HAP-1 (cell line): ENCODE measurements at regions not wholly inside any gene's neighbourhood (a gene's known extent, or its start where the extent isn't known, plus 50 kb on each side); places are given as distances from the start of the nearest gene placed in this dataset.
"Not testable (repeated sequence)": the region's sequence is repeated elsewhere in the genome, so short reads cannot be mapped to it uniquely, and the experiment has no call there.

Source experiments
- DNase-seq, 2 experiments: peaks; one replicate each; pipeline ENCODE4 v3.0.0-alpha.2; 2016 to 2020; ENCODE audit warnings: low spot score in 2 of 2
- H3K27me3 ChIP-seq: fragments of 250-450 bp; sonication (Bioruptor Pico); 2 replicates; pipeline ENCODE4 v1.5.1; 2020; ENCODE audit warnings: low read depth, mild to moderate bottlenecking, moderate library complexity
- H3K36me3 ChIP-seq: fragments of 250-450 bp; sonication (Bioruptor Pico); replicated peaks from 2 replicates; pipeline ENCODE4 v1.5.1; 2020; ENCODE audit warnings: mild to moderate bottlenecking
- H3K4me1 ChIP-seq: fragments of 250-450 bp; sonication (Bioruptor Pico); 2 replicates; pipeline ENCODE4 v1.5.1; 2020; ENCODE audit warnings: mild to moderate bottlenecking
- H3K4me3 ChIP-seq: fragments of 250-450 bp; sonication (Bioruptor Pico); 2 replicates; pipeline ENCODE4 v1.5.1; 2020; ENCODE audit warnings: mild to moderate bottlenecking, moderate library complexity
- H3K9me3 ChIP-seq: fragments of 250-450 bp; sonication (Bioruptor Pico); 2 replicates; pipeline ENCODE4 v1.5.1; 2020; ENCODE audit warnings: mild to moderate bottlenecking, moderate library complexity
- in situ Hi-C: fragments of 300-500 bp; cut with MboI; formaldehyde crosslinking; loops from 3 replicates; pipeline ENCODE4 v1.14.3; 2020; ENCODE audit warnings: low sequenced_read_pairs, inconsistent platforms, mixed read lengths

DNA sequence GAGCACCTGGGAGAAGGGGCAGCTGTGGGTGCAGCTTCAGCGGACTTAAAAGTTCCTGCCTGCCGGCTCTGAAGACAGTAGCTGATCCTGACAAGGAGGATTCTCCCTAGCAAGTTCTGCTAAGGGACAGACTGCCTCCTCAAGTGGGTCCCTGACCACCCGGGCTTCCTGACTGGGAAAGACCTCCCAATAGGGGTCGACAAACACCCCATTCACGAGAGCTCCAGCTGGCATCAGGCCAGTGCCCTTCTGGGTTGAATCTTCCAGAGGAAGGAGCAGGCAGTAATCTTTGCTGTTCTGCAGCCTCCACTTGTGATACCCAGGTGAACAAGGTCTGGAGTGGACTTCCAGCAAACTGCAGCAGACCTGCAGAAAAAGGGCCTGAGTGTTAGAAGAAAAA is 632.9 kb downstream of the CCDC85A start:
- Histone ChIP-seq H3K27me3 (no peaks in the 10 kb centered on the region), H3K4me3 (no peak overlapping the region), H3K36me3 (no peaks in the 10 kb centered on the region), H3K4me1 (no peaks in the 10 kb centered on the region), H3K9me3 (no peaks in the 10 kb centered on the region)
- no peak for DNase-seq
- in situ Hi-C loops: no loop called here

DNA sequence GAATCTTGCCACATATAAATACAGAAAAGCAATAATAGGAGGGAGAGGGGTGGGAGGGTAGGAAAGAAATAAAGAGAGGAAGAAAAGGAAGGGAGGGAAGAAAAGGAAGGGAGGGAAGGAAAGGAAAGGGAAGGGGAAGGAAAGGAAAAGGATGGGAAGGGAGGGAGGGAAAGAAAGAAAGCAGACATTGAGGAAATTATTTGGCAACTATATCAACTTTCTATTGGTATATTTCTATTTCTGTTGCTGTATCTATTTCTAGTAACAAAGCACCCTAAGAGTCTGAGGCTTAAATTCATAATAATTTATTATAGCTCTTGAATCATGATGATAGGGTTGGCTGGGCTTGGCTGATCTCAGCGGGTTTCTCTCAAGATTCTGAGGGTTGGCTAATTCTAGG is 648.0 kb downstream of the CCDC85A start:
- H3K9me3 ChIP-seq: no peaks in the 10 kb centered on the region
- H3K4me1 ChIP-seq: no peaks in the 10 kb centered on the region
- no peak for DNase-seq
- no peaks in the 10 kb centered on the region for H3K36me3 ChIP-seq
- in situ Hi-C loops: no loop called here
- no peaks in the 10 kb centered on the region for H3K27me3 ChIP-seq
- H3K4me3 ChIP-seq: no peak overlapping the region

DNA sequence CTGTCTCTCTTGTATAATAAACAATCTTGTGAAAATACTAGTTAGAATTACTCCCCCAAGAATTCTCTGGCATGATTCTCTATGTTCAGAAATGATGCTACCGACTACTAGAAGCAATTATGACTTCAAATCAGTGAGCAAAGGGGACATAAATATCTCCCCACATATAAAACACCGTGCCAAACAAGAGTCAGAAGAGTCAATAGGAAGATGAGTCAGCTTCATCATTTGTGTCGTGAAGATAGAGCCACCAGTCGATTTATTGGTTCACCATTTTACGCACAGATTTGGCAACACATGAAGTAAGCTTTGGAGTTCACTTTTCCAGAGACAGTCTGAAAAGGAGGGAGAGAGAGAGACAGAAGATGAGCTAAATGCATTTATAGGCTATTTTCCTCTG is 650.9 kb downstream of the CCDC85A start:
- DNase-seq: no peak
- Histone ChIP-seq H3K4me1 (no peaks in the 10 kb centered on the region), H3K27me3 (no peaks in the 10 kb centered on the region), H3K36me3 (no peaks in the 10 kb centered on the region), H3K9me3 (no peaks in the 10 kb centered on the region), H3K4me3 (no peak overlapping the region)
- in situ Hi-C loops: no loop called here

DNA sequence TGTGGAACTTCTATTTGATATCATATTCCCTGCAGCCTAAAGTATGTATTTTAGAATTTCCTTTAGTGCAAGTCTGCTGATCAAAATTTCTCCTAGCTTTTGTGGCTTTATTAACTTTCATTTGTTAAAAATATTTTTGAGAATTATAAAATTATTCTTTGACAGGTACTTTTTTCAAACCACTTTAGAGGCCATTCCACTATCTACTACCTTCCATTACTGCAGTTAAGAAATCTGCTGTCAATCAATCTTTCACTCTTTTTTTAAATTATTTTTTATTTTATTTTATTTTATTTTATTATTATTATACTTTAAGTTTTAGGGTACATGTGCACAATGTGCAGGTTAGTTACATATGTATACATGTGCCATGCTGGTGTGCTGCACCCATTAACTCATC is 656.2 kb downstream of the CCDC85A start:
- H3K9me3 ChIP-seq, H3K36me3 ChIP-seq, H3K27me3 ChIP-seq, H3K4me3 ChIP-seq, H3K4me1 ChIP-seq, DNase-seq, in situ Hi-C loops: not testable (repeated sequence)

DNA sequence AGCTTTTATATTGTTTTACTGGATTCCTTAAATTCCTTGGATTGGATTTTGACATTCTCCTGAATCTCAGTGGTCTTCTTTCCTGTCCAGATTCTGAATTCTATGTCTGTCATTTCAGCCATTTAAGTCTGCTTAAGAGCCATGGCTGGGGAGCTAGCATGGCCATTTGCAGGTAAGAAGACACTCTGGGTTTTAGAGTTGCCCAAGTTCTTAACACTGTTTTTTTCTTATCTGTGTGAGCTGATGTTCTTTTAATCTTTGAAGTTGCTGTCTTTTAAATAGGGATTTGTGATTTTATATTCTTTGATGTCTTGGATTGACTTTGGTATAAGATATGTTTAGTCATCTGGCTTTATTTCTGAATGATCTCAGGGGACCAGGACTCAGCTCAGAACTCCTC is 677.2 kb downstream of the CCDC85A start:
- H3K4me3 ChIP-seq: no peak overlapping the region
- H3K4me1 ChIP-seq: no peaks in the 10 kb centered on the region
- no peaks in the 10 kb centered on the region for H3K36me3 ChIP-seq
- no peaks in the 10 kb centered on the region for H3K27me3 ChIP-seq
- H3K9me3 ChIP-seq: no peaks in the 10 kb centered on the region
- in situ Hi-C loops: no loop called here
- no peak for DNase-seq

DNA sequence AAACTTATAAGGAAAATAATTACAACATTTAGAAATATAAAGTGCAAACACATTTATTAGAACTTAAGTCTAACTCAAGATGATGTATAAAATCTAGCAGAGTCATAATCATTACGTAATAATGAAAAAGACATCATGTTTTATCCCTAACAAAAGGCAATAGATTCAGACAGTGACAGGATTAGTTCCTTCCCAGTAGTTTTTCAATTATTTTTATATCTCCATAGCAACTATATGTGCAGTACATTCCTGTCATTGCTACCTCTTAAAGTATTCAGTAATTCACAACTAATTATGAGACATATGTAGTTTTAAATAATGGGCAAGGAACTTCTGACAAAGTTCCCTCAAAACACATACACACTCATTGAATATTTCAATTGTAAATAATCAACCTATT is 687.9 kb downstream of the CCDC85A start:
- in situ Hi-C loops: no loop called here
- no peak overlapping the region for H3K4me3 ChIP-seq
- no peak for DNase-seq
- no peaks in the 10 kb centered on the region for H3K9me3 ChIP-seq
- H3K4me1 ChIP-seq: no peaks in the 10 kb centered on the region
- no peaks in the 10 kb centered on the region for H3K27me3 ChIP-seq
- no peaks in the 10 kb centered on the region for H3K36me3 ChIP-seq

DNA sequence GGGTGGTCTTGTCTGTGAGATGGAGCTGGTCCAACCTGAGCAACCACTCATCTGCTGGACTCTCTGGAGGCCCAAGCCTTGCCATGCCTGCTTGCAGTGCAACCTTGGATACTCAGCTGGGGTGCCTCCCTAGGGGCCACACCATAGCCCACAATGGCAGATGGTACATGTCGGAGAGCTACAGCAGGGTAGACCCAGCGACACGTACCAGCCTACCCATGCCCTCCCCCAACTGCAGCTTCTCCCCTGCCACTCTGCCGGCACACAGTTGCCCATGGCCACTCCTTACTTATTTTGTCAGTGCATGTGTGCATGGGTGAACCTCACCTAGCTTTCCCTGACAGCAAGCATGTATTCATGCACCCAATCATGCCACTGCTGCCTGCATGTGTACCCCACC is 690.9 kb downstream of the CCDC85A start:
- no peaks in the 10 kb centered on the region for H3K9me3 ChIP-seq
- DNase-seq: no peak
- no peak overlapping the region for H3K4me3 ChIP-seq
- H3K36me3 ChIP-seq: no peaks in the 10 kb centered on the region
- H3K4me1 ChIP-seq: no peaks in the 10 kb centered on the region
- in situ Hi-C loops: no loop called here
- no peaks in the 10 kb centered on the region for H3K27me3 ChIP-seq

DNA sequence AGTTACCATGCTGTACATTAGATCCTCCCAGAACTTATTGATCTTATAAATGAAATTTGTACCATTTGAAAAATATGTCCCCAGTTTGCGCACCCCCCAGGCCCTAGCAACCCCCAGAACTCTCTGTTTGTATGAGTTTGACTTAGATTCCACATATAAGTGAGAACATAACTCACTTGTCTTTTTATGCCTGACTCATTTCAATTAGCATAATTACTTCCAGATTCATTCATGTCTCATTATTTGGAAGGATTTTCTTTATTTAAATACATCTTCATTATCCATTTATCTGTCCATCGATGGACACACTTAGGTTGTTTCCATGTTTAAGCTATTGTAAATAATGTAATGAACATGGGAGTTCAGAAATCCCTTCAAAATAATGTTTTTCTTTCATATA is 705.9 kb downstream of the CCDC85A start:
- H3K4me3 ChIP-seq: no peak overlapping the region
- in situ Hi-C loops: no loop called here

DNA sequence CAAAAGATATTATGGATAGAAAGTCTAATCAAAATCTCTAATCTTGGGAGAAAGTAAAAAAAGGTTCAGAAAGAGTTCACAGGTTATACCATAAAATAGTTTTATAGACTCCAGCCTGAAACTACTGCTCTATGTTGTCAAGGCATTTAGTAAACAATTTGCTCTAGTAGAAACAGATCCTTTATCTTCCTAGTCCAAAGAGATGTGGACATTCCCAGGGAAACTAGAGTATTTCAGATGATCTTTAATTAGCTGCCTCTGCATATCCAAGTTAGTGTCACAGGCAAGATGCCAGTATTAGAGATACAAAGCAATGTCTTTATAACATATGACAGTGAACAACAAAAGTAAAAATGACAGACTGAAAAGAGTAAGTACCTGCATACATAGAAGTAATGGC is 708.6 kb downstream of the CCDC85A start:
- Histone ChIP-seq H3K36me3 (no peaks in the 10 kb centered on the region), H3K9me3 (no peaks in the 10 kb centered on the region), H3K4me1 (no peaks in the 10 kb centered on the region), H3K4me3 (no peak overlapping the region), H3K27me3 (no peaks in the 10 kb centered on the region)
- no peak for DNase-seq
- in situ Hi-C loops: no loop called here

More for the DNA sequence above, 705.9 kb downstream of the CCDC85A start:
- no peak for DNase-seq
- no peaks in the 10 kb centered on the region for H3K4me1 ChIP-seq
- no peaks in the 10 kb centered on the region for H3K36me3 ChIP-seq
- H3K9me3 ChIP-seq: no peaks in the 10 kb centered on the region
- no peaks in the 10 kb centered on the region for H3K27me3 ChIP-seq

DNA sequence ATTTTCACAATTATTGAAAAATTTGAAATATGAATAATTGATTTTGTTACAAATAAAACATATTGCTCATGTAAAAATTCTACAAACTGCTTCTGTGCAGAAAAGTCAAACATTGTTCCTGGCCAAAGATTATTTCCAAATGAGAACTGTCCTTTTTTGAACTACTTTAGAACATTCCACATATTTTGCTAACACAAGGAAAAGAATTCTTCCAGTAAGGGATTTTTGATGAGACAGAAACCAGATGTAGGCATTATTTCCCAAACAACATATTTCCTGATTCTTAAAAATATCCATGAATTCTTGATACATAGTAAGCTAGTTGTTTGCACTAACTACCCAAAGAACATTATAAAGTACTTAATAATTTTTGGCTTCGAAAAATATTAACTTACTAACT is 715.2 kb downstream of the CCDC85A start:
- in situ Hi-C loops: no loop called here
- no peak for DNase-seq
- Histone ChIP-seq H3K36me3 (no peaks in the 10 kb centered on the region), H3K4me1 (no peaks in the 10 kb centered on the region), H3K4me3 (no peak overlapping the region), H3K27me3 (no peaks in the 10 kb centered on the region), H3K9me3 (no peaks in the 10 kb centered on the region)

DNA sequence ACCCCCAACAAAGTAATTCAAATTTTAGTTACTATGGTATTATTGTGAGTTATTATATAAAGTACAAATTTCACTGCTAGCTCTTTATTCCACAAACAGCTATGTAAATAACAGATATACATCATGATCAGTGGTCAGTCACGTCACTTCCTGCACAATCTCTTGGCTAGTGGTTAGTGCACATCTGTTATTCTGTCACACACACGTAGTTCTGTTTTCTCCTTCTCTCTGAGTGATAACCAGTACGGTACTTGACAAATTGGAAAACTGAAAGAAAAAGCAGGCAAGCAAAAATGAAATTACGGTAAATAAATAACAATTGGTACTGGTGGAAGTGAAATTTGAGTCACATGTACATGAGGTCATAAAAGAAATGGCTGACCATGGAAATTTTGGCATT is 728.7 kb downstream of the CCDC85A start:
- H3K36me3 ChIP-seq: no peaks in the 10 kb centered on the region
- no peaks in the 10 kb centered on the region for H3K27me3 ChIP-seq
- in situ Hi-C loops: no loop called here
- no peak for DNase-seq
- no peaks in the 10 kb centered on the region for H3K4me1 ChIP-seq
- H3K9me3 ChIP-seq: no peaks in the 10 kb centered on the region
- H3K4me3 ChIP-seq: no peak overlapping the region

DNA sequence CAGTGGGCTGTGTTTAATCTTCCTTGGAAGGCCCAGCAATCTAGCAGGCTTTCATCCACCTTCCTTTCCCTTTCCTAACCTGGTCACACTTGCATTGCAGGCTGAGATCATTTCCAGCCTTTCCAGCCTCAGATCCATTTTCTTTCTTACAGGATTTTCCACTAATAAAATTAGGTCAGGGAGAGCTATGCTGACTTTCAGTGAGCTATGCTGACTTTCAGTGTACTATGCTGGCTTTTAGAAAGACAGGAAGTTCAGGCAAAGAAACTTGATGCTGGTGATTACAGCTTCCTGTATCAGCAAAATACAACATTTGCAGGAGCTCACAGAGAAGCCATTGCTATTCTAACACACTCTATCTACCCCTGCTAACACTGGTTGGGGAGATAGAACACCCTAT is 735.0 kb downstream of the CCDC85A start:
- in situ Hi-C loops: no loop called here
- Histone ChIP-seq H3K9me3 (no peaks in the 10 kb centered on the region), H3K4me1 (no peaks in the 10 kb centered on the region), H3K4me3 (no peak overlapping the region), H3K36me3 (no peaks in the 10 kb centered on the region), H3K27me3 (no peaks in the 10 kb centered on the region)
- DNase-seq: no peak

DNA sequence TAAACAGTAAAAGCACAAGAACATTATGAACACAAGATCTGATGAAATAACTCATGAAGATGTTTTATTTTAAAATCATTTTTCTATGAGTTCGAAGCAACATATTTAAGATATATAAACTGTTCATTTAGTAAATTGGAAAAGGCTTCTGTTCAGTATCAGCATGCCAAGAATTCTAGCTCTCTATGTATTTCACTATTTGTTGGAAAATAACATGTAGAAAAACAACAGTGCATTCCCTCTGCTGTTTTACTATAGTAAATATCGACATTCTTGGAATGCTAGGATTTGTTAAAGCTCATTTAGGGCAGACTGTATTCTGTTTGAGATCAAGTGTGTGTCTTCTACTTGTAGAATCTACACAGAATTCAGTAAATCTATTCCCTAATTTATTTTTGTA is 750.2 kb downstream of the CCDC85A start:
- Histone ChIP-seq H3K27me3 (no peaks in the 10 kb centered on the region), H3K4me3 (no peak overlapping the region)
- in situ Hi-C loops: no loop called here

DNA sequence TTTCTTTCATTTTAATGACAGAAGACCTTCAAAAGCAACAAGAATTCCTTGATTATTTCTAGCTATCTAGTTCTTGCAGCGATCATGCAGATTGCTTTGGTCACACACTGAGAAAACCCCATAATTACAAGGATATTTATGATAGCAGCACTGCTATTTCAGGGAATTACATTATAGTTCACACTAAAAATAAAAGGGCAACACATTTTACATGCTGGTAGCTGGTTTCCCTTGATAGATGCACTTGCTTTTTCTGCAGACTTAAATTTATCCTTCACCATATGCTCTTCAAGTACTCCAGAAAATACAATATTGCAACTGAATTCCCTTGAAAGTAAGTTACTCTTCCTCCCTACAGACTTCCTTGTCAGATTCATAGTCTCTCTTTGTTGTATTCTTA is 751.1 kb downstream of the CCDC85A start:
- H3K4me3 ChIP-seq: no peak overlapping the region
- H3K4me1 ChIP-seq: no peaks in the 10 kb centered on the region
- no peak for DNase-seq
- in situ Hi-C loops: no loop called here
- H3K36me3 ChIP-seq: no peaks in the 10 kb centered on the region
- H3K9me3 ChIP-seq: no peaks in the 10 kb centered on the region
- H3K27me3 ChIP-seq: no peaks in the 10 kb centered on the region

More for the DNA sequence above, 750.2 kb downstream of the CCDC85A start:
- no peaks in the 10 kb centered on the region for H3K36me3 ChIP-seq
- no peak for DNase-seq
- H3K9me3 ChIP-seq: no peaks in the 10 kb centered on the region
- no peaks in the 10 kb centered on the region for H3K4me1 ChIP-seq

DNA sequence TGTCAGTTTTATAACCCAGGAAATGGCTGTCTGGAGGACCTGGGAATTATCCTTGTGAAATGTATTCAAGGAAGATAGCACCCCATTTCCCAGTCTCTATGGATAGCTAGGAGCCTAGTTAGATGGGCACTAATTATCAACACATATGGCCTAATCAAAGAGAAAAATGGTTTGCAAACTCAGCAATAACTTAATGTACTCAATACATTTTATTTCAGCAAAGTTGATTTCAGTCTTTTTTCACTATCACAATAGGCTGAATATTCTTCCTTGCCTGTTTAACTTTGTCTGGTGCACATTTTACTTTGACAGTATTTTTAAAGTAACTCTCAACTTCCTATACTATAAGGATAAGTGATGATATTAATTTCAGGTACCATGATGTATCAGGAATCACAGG is 756.3 kb downstream of the CCDC85A start:
- no peaks in the 10 kb centered on the region for H3K4me1 ChIP-seq
- no peaks in the 10 kb centered on the region for H3K36me3 ChIP-seq
- H3K27me3 ChIP-seq: no peaks in the 10 kb centered on the region
- no peaks in the 10 kb centered on the region for H3K9me3 ChIP-seq
- H3K4me3 ChIP-seq: no peak overlapping the region
- in situ Hi-C loops: no loop called here
- no peak for DNase-seq
